Panc1 (cell line): ENCODE measurements at regions not wholly inside any gene's neighbourhood (a gene's known extent, or its start where the extent isn't known, plus 50 kb on each side); places are given as distances from the start of the nearest gene placed in this dataset.

Experiments used
- ATAC-seq: fragments of 200-7000 bp; cut with Tn5 transposase; 2 replicates; pipeline ENCODE4 v1.9.1; 2020; ENCODE audit warnings: mild to moderate bottlenecking, moderate library complexity
- BruUV-seq: library from RNA; stranded (reverse); fragments of 400-500 nt; replicated peaks from 2 replicates; lab custom pipeline; 2021; lab: Mats Ljungman, UMichigan
- CTCF ChIA-PET: fragments of 300-600 bp; sonication (Branson Sonifier 250); formaldehyde crosslinking; loops from one replicate; lab custom pipeline; 2022; ENCODE audit warnings: antibody characterized with exemption; lab: Charles Lee
- POLR2A ChIA-PET: fragments of 300-600 bp; sonication (Branson Sonifier 250); formaldehyde crosslinking; loops from one replicate; lab custom pipeline; 2022; ENCODE audit warnings: antibody characterized with exemption; lab: Charles Lee
- DNase-seq: peaks from one replicate; pipeline ENCODE4 v3.0.0-alpha.2; 2010; ENCODE audit warnings: low read depth, low spot score
- H3K27ac ChIP-seq: 2 replicates; pipeline ENCODE4 v1.5.1; 2011; ENCODE audit warnings: mild to moderate bottlenecking, low read length, inconsistent platforms
- H3K27me3 ChIP-seq: fragments of 200-500 bp; sonication (Bioruptor generic); 2 replicates; pipeline ENCODE4 v1.6.0; 2014; ENCODE audit warnings: low read length, inconsistent platforms; ENCODE audit not compliant: control insufficient read depth, insufficient read depth
- H3K36me3 ChIP-seq: fragments of 200-500 bp; sonication (Bioruptor generic); 2 replicates; pipeline ENCODE4 v1.5.1; 2014; ENCODE audit warnings: inconsistent platforms, mild to moderate bottlenecking, low read length, moderate library complexity; ENCODE audit not compliant: control insufficient read depth, insufficient read depth
- H3K4me1 ChIP-seq: 2 replicates; pipeline ENCODE4 v1.5.1; 2011; ENCODE audit warnings: inconsistent platforms, mild to moderate bottlenecking, low read length, moderate library complexity; ENCODE audit not compliant: control insufficient read depth, insufficient read depth
- H3K4me3 ChIP-seq, 2 experiments: 2 replicates each; pipeline ENCODE4 v1.5.1; 2011 to 2012; ENCODE audit warnings: low read depth in 2 of 2, low read length in 2 of 2, mild to moderate bottlenecking in 2 of 2, inconsistent platforms in 1 of 2, moderate library complexity in 1 of 2
- H3K9me3 ChIP-seq: fragments of 200-500 bp; sonication (Bioruptor generic); 2 replicates; pipeline ENCODE4 v1.5.1; 2014; ENCODE audit warnings: low read depth, mild to moderate bottlenecking, inconsistent platforms, low read length, moderate library complexity; ENCODE audit not compliant: control insufficient read depth, insufficient read depth
- POLR2AphosphoS5 ChIP-seq: IDR thresholded peaks from 2 replicates; pipeline ENCODE4 v1.6.1; 2012; ENCODE audit warnings: mild to moderate bottlenecking, low read depth, low read length, moderate library complexity
- SIN3A ChIP-seq: IDR thresholded peaks from 2 replicates; pipeline ENCODE4 v1.6.1; 2012; ENCODE audit warnings: low read depth, mild to moderate bottlenecking, low read length, moderate library complexity, borderline replicate concordance; ENCODE audit not compliant: insufficient read depth
- TCF7L2 ChIP-seq: IDR thresholded peaks from 2 replicates; pipeline ENCODE4 v1.6.1; 2011; ENCODE audit warnings: mild to moderate bottlenecking, low read depth, low read length, inconsistent platforms
- in situ Hi-C: cut with HindIII; loops from 2 replicates; pipeline ENCODE4 v1.10.0; 2016; ENCODE audit warnings: low sequenced_read_pairs, low pct_unique_long_range_greater_than_20kb
- intact Hi-C: fragments of 100-400 bp; cut with micrococcal nuclease; formaldehyde crosslinking; loops from one replicate; pipeline ENCODE4 v1.10.0; 2022; ENCODE audit not compliant: unreplicated experiment
- TF ChIP-seq, protein P1 (sequence below): fragments of 450-650 bp; IDR thresholded peaks from 2 replicates; pipeline ENCODE4 v1.5.1; 2017; ENCODE audit warnings: mild to moderate bottlenecking
- TF ChIP-seq, protein P2 (sequence below), 2 experiments: IDR thresholded peaks; 2 replicates each; pipeline ENCODE4 v1.6.1; 2011 to 2012; ENCODE audit warnings: low read depth in 2 of 2, control low read depth in 1 of 2, low read length in 1 of 2, mild to moderate bottlenecking in 1 of 2, moderate library complexity in 1 of 2; ENCODE audit not compliant: insufficient read depth in 1 of 2

DNA sequence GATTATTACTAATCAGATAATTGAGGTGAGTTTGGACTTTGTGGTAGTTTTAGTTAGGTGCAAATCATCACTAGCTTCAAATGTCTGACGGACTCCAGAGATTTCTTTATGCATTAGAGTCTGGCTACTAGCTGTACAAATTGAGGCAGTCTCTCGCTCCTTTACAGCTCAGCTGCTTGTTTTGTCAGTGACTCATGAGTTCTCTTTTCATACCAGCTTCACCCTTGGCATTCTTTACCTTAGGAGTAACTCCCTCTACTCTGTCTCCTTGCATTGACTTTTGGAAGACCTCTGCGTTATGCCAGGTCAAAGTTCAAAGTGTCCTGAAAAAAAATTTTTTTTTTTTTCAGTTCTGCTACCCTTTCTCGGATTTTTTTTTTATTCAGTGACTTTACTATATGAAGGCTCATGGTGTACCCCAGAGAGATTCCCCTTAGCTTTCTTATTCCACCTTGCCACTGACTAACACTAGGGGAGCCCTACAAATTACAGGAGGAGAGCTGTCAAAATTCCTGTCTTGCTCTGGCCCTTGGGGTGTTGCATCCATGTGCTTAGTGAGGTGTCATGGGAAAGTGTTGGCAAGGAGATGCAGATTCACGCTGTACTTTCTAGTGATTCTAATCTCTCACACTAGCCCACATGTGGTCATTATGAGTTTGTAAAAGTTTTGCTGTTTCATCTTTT, 576.6 kb downstream of the ADGRL2 start:
- Histone ChIP-seq H3K27me3 (no peaks in the 10 kb centered on the region), H3K4me1 (no peaks in the 10 kb centered on the region), H3K9me3 (peaks cover 5% of the 10 kb centered on the region; the same call in 1 of the 2 replicates), H3K4me3 (no peak overlapping the region), H3K27ac (no peak overlapping the region), H3K36me3 (no peaks in the 10 kb centered on the region)
- POLR2A ChIA-PET = no interaction called here
- in situ Hi-C loops (no loop called here), intact Hi-C loops (no loop called here)
- ATAC-seq (peak; percentile 65; the same call in 1 of the 2 replicates), DNase-seq (no peak)
- BruUV-seq = no TSS peak
- CTCF ChIA-PET = interaction anchor here (0.7 kb wide), 1 partner anchor 8 kb away, joined by 4 read pairs; no protein-coding TSS in a partner anchor
- TF ChIP-seq, protein P1, sequence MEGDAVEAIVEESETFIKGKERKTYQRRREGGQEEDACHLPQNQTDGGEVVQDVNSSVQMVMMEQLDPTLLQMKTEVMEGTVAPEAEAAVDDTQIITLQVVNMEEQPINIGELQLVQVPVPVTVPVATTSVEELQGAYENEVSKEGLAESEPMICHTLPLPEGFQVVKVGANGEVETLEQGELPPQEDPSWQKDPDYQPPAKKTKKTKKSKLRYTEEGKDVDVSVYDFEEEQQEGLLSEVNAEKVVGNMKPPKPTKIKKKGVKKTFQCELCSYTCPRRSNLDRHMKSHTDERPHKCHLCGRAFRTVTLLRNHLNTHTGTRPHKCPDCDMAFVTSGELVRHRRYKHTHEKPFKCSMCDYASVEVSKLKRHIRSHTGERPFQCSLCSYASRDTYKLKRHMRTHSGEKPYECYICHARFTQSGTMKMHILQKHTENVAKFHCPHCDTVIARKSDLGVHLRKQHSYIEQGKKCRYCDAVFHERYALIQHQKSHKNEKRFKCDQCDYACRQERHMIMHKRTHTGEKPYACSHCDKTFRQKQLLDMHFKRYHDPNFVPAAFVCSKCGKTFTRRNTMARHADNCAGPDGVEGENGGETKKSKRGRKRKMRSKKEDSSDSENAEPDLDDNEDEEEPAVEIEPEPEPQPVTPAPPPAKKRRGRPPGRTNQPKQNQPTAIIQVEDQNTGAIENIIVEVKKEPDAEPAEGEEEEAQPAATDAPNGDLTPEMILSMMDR = peak; percentile 10; the same call in 1 of the 2 replicates
- no peak for TF ChIP-seq SIN3A
- TF ChIP-seq, protein P2, sequence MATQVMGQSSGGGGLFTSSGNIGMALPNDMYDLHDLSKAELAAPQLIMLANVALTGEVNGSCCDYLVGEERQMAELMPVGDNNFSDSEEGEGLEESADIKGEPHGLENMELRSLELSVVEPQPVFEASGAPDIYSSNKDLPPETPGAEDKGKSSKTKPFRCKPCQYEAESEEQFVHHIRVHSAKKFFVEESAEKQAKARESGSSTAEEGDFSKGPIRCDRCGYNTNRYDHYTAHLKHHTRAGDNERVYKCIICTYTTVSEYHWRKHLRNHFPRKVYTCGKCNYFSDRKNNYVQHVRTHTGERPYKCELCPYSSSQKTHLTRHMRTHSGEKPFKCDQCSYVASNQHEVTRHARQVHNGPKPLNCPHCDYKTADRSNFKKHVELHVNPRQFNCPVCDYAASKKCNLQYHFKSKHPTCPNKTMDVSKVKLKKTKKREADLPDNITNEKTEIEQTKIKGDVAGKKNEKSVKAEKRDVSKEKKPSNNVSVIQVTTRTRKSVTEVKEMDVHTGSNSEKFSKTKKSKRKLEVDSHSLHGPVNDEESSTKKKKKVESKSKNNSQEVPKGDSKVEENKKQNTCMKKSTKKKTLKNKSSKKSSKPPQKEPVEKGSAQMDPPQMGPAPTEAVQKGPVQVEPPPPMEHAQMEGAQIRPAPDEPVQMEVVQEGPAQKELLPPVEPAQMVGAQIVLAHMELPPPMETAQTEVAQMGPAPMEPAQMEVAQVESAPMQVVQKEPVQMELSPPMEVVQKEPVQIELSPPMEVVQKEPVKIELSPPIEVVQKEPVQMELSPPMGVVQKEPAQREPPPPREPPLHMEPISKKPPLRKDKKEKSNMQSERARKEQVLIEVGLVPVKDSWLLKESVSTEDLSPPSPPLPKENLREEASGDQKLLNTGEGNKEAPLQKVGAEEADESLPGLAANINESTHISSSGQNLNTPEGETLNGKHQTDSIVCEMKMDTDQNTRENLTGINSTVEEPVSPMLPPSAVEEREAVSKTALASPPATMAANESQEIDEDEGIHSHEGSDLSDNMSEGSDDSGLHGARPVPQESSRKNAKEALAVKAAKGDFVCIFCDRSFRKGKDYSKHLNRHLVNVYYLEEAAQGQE (IDR thresholded peaks at IDR 0.05; ENCODE audit: insufficient read depth in 1 of 2, low read depth in 2 of 2, low read length in 1 of 2) = no peak

DNA sequence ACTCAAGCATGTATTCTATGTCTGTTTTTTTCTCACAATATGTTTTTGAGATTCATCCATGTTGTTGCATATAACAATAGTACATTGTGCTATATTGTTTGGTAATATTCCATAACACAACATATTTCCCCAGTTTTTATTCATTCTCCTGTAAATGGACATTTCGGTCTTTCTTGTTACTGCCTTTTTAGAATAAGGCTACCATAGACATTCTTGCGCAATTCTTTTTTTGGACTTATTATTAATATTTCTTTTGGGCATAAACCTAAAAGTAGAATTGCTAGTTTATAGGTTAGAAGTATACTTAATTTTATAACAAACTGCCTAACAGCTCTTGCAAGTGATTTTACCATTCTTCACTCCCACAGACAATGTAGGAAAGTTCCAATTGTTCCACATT, 573.0 kb downstream of the ADGRL2 start:
- DNase-seq (no peak), ATAC-seq (no peak)
- ChIA-PET POLR2A (no interaction called here), CTCF (no interaction called here)
- Histone ChIP-seq H3K4me1 (no peaks in the 10 kb centered on the region), H3K27me3 (no peaks in the 10 kb centered on the region), H3K36me3 (no peaks in the 10 kb centered on the region), H3K4me3 (no peak overlapping the region), H3K27ac (no peak overlapping the region), H3K9me3 (no peaks in the 10 kb centered on the region)
- no TSS peak for BruUV-seq
- in situ Hi-C loops = no loop called here
- intact Hi-C loops = no loop called here
- TF ChIP-seq, protein P2 (IDR thresholded peaks at IDR 0.05; ENCODE audit: insufficient read depth in 1 of 2, low read depth in 2 of 2, low read length in 1 of 2) = no peak
- TF ChIP-seq, protein P1 = no peak
- TF ChIP-seq TCF7L2 (no peak), SIN3A (no peak), POLR2AphosphoS5 (no peak)
